ENCODE measurements at regions not wholly inside any gene's neighbourhood (a gene's known extent, or its start where the extent isn't known, plus 50 kb on each side); places are given as distances from the start of the nearest gene placed in this dataset.

GRCh38 chr16:65297453-65297852 is 175.6 kb upstream of the CDH11 start:
- Histone ChIP-seq H3K79me2 (ENCODE audit: control insufficient read depth, insufficient read depth, low read length) (no peaks in the 10 kb centered on the region), H2AFZ (ENCODE audit: low read length) (no peak overlapping the region), H3K9me3 (ENCODE audit: control insufficient read depth, insufficient read depth, low read depth, low read length) (no peaks in the 10 kb centered on the region), H3K27me3 (ENCODE audit: control insufficient read depth, insufficient read depth, low read length) (no peaks in the 10 kb centered on the region), H3K4me1 (ENCODE audit: control insufficient read depth, extremely low read depth, insufficient read depth, low read length) (no peaks in the 10 kb centered on the region), H3K36me3 (ENCODE audit: control insufficient read depth, insufficient read depth, low read length) (no peaks in the 10 kb centered on the region), H3K27ac (ENCODE audit: insufficient read depth, low read length) (no peak overlapping the region), H3K9ac (ENCODE audit: insufficient read depth, low read length) (no peak overlapping the region), H3K4me2 (ENCODE audit: extremely low read depth, insufficient read depth, low read length) (no peak overlapping the region), H4K20me1 (ENCODE audit: control insufficient read depth, extremely low read depth, insufficient read depth, low read length) (no peaks in the 10 kb centered on the region), H3K4me3 (replicated peaks in 1 of 4; ENCODE audit: control extremely low read depth in 1 of 4, insufficient read depth in 1 of 4, low read depth in 3 of 4, low read length in 4 of 4) (no peak overlapping the region)
- DNase-seq (ENCODE audit: low read depth in 2 of 2), result no peak
- TF ChIP-seq CTCF (conservative IDR thresholded peaks at IDR 0.05 in 1 of 2, IDR thresholded peaks at IDR 0.05 in 1 of 2; ENCODE audit: low read depth in 1 of 2, low read length in 2 of 2), result no peak
- no peak for TF ChIP-seq EZH2 (IDR thresholded peaks at IDR 0.05; ENCODE audit: low read length, missing control alignments)

- TF ChIP-seq EZH2 (IDR thresholded peaks at IDR 0.05; ENCODE audit: low read length, missing control alignments) (no peak), CTCF (conservative IDR thresholded peaks at IDR 0.05 in 1 of 2, IDR thresholded peaks at IDR 0.05 in 1 of 2; ENCODE audit: low read depth in 1 of 2, low read length in 2 of 2) (no peak)
Observed at GRCh38 chr16:65295527-65295926, 173.7 kb upstream of the CDH11 start.

GRCh38 chr16:65294708-65295107 is 172.8 kb upstream of the CDH11 start:
- no peaks in the 10 kb centered on the region for H4K20me1 ChIP-seq (ENCODE audit: control insufficient read depth, extremely low read depth, insufficient read depth, low read length)
- H3K79me2 ChIP-seq (ENCODE audit: control insufficient read depth, insufficient read depth, low read length), result no peaks in the 10 kb centered on the region
- no peak overlapping the region for H3K4me3 ChIP-seq (replicated peaks in 1 of 4; ENCODE audit: control extremely low read depth in 1 of 4, insufficient read depth in 1 of 4, low read depth in 3 of 4, low read length in 4 of 4)
- no peak overlapping the region for H3K4me2 ChIP-seq (ENCODE audit: extremely low read depth, insufficient read depth, low read length)
- H3K27ac ChIP-seq (ENCODE audit: insufficient read depth, low read length), result no peak overlapping the region
- no peaks in the 10 kb centered on the region for H3K9me3 ChIP-seq (ENCODE audit: control insufficient read depth, insufficient read depth, low read depth, low read length)
- H3K36me3 ChIP-seq (ENCODE audit: control insufficient read depth, insufficient read depth, low read length), result no peaks in the 10 kb centered on the region
- H3K4me1 ChIP-seq (ENCODE audit: control insufficient read depth, extremely low read depth, insufficient read depth, low read length), result no peaks in the 10 kb centered on the region
- no peak overlapping the region for H2AFZ ChIP-seq (ENCODE audit: low read length)
- H3K27me3 ChIP-seq (ENCODE audit: control insufficient read depth, insufficient read depth, low read length), result no peaks in the 10 kb centered on the region
- TF ChIP-seq EZH2 (IDR thresholded peaks at IDR 0.05; ENCODE audit: low read length, missing control alignments) (no peak), CTCF (conservative IDR thresholded peaks at IDR 0.05 in 1 of 2, IDR thresholded peaks at IDR 0.05 in 1 of 2; ENCODE audit: low read depth in 1 of 2, low read length in 2 of 2) (no peak)
- no peak overlapping the region for H3K9ac ChIP-seq (ENCODE audit: insufficient read depth, low read length)
- no peak for DNase-seq (ENCODE audit: low read depth in 2 of 2)

More at GRCh38 chr16:65295527-65295926, 173.7 kb upstream of the CDH11 start:
- H2AFZ ChIP-seq (ENCODE audit: low read length), result no peak overlapping the region
- H3K27me3 ChIP-seq (ENCODE audit: control insufficient read depth, insufficient read depth, low read length), result no peaks in the 10 kb centered on the region
- H3K4me1 ChIP-seq (ENCODE audit: control insufficient read depth, extremely low read depth, insufficient read depth, low read length), result no peaks in the 10 kb centered on the region
- no peak for DNase-seq (ENCODE audit: low read depth in 2 of 2)
- H3K79me2 ChIP-seq (ENCODE audit: control insufficient read depth, insufficient read depth, low read length), result no peaks in the 10 kb centered on the region
- H3K27ac ChIP-seq (ENCODE audit: insufficient read depth, low read length), result no peak overlapping the region
- no peak overlapping the region for H3K4me3 ChIP-seq (replicated peaks in 1 of 4; ENCODE audit: control extremely low read depth in 1 of 4, insufficient read depth in 1 of 4, low read depth in 3 of 4, low read length in 4 of 4)
- H3K9me3 ChIP-seq (ENCODE audit: control insufficient read depth, insufficient read depth, low read depth, low read length), result no peaks in the 10 kb centered on the region
- H4K20me1 ChIP-seq (ENCODE audit: control insufficient read depth, extremely low read depth, insufficient read depth, low read length), result no peaks in the 10 kb centered on the region
- H3K36me3 ChIP-seq (ENCODE audit: control insufficient read depth, insufficient read depth, low read length), result no peaks in the 10 kb centered on the region
- H3K4me2 ChIP-seq (ENCODE audit: extremely low read depth, insufficient read depth, low read length), result no peak overlapping the region
- no peak overlapping the region for H3K9ac ChIP-seq (ENCODE audit: insufficient read depth, low read length)
